ENCODE measurements at regions not wholly inside any gene's neighbourhood (a gene's known extent, or its start where the extent isn't known, plus 50 kb on each side); places are given as distances from the start of the nearest gene placed in this dataset.

DNA sequence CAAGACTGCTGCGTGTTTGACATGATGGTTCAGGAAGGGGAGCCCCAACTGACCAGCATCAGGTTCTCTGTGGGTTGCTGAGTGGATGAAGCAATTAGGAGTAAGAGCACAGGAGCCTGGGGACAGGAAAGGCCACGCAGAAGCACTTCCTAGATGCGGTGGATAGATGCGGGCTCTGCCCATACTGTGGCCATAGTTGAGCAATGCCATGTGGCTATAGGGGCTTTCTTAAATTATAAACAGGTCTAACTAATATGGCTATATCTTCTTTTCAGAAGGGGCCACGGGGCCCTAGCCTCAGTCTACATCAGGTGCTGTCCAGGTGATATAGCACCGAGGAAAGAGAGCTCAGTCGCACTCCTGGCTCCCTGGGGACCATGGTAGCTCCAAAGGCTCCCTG, 198.6 kb downstream of the GADD45G start:
- no peaks in the 10 kb centered on the region for H3K36me3 ChIP-seq (ENCODE audit: control insufficient read depth in 2 of 2, extremely low read depth in 1 of 2, insufficient read depth in 2 of 2, low read length in 2 of 2)
- H3K4me1 ChIP-seq (ENCODE audit: control insufficient read depth, extremely low read depth, insufficient read depth, low read length), result no peaks in the 10 kb centered on the region
- H3K4me2 ChIP-seq (ENCODE audit: control insufficient read depth, extremely low read depth, insufficient read depth, low read depth, low read length), result no peak overlapping the region
- no peaks in the 10 kb centered on the region for H3K9me1 ChIP-seq (ENCODE audit: control insufficient read depth, extremely low read depth, insufficient read depth, low read length)
- no peak overlapping the region for H3K4me3 ChIP-seq (ENCODE audit: control insufficient read depth in 2 of 3, extremely low read depth in 1 of 3, insufficient read depth in 2 of 3, low read depth in 1 of 3, low read length in 3 of 3)
- peaks cover 16% of the 10 kb centered on the region for H3K27me3 ChIP-seq (ENCODE audit: control insufficient read depth, extremely low read depth, insufficient read depth, low read length)
- TF ChIP-seq, protein P1, sequence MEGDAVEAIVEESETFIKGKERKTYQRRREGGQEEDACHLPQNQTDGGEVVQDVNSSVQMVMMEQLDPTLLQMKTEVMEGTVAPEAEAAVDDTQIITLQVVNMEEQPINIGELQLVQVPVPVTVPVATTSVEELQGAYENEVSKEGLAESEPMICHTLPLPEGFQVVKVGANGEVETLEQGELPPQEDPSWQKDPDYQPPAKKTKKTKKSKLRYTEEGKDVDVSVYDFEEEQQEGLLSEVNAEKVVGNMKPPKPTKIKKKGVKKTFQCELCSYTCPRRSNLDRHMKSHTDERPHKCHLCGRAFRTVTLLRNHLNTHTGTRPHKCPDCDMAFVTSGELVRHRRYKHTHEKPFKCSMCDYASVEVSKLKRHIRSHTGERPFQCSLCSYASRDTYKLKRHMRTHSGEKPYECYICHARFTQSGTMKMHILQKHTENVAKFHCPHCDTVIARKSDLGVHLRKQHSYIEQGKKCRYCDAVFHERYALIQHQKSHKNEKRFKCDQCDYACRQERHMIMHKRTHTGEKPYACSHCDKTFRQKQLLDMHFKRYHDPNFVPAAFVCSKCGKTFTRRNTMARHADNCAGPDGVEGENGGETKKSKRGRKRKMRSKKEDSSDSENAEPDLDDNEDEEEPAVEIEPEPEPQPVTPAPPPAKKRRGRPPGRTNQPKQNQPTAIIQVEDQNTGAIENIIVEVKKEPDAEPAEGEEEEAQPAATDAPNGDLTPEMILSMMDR (optimal IDR thresholded peaks at IDR 0.05 in 1 of 3, IDR thresholded peaks at IDR 0.05 in 1 of 3, conservative IDR thresholded peaks at IDR 0.05 in 1 of 3; ENCODE audit: extremely low read depth in 1 of 3, insufficient read depth in 2 of 3, low read length in 3 of 3), result no peak
- no peak for TF ChIP-seq EZH2 (IDR thresholded peaks at IDR 0.05; ENCODE audit: low read length)
- dilution Hi-C loops (cut with MboI; ENCODE audit: extremely low pct_ligation_motif_present, low sequenced_read_pairs), result no loop called here
- no peaks in the 10 kb centered on the region for H3K79me2 ChIP-seq (ENCODE audit: control insufficient read depth, insufficient read depth, low read length)
- no peaks in the 10 kb centered on the region for H4K20me1 ChIP-seq (ENCODE audit: control insufficient read depth, extremely low read depth, insufficient read depth, low read length)
- no peaks in the 10 kb centered on the region for H3K9me3 ChIP-seq (ENCODE audit: control insufficient read depth, low read depth, low read length)
- FAIRE-seq (no peak), DNase-seq (ENCODE audit: low read depth, low spot score) (no peak)
- H3K9ac ChIP-seq (ENCODE audit: control insufficient read depth, extremely low read depth, insufficient read depth, low read length), result no peak overlapping the region
- H3K27ac ChIP-seq (ENCODE audit: control insufficient read depth, insufficient read depth, low read length), result no peak overlapping the region
- no peak overlapping the region for H2AFZ ChIP-seq (ENCODE audit: control insufficient read depth, low read length)

GRCh38 chr9:89804766-89805531, 200.1 kb downstream of the GADD45G start:
- Histone ChIP-seq H3K27ac (ENCODE audit: control insufficient read depth, insufficient read depth, low read length) (no peak overlapping the region), H3K9ac (ENCODE audit: control insufficient read depth, extremely low read depth, insufficient read depth, low read length) (no peak overlapping the region), H3K4me1 (ENCODE audit: control insufficient read depth, extremely low read depth, insufficient read depth, low read length) (peaks cover under 1% of the 10 kb centered on the region), H3K27me3 (ENCODE audit: control insufficient read depth, extremely low read depth, insufficient read depth, low read length) (peaks cover 16% of the 10 kb centered on the region), H3K4me2 (ENCODE audit: control insufficient read depth, extremely low read depth, insufficient read depth, low read depth, low read length) (no peak overlapping the region), H3K9me3 (ENCODE audit: control insufficient read depth, low read depth, low read length) (no peaks in the 10 kb centered on the region), H2AFZ (ENCODE audit: control insufficient read depth, low read length) (no peak overlapping the region), H3K79me2 (ENCODE audit: control insufficient read depth, insufficient read depth, low read length) (no peaks in the 10 kb centered on the region), H4K20me1 (ENCODE audit: control insufficient read depth, extremely low read depth, insufficient read depth, low read length) (no peaks in the 10 kb centered on the region), H3K9me1 (ENCODE audit: control insufficient read depth, extremely low read depth, insufficient read depth, low read length) (no peaks in the 10 kb centered on the region), H3K36me3 (ENCODE audit: control insufficient read depth in 2 of 2, extremely low read depth in 1 of 2, insufficient read depth in 2 of 2, low read length in 2 of 2) (no peaks in the 10 kb centered on the region), H3K4me3 (ENCODE audit: control insufficient read depth in 2 of 3, extremely low read depth in 1 of 3, insufficient read depth in 2 of 3, low read depth in 1 of 3, low read length in 3 of 3) (no peak overlapping the region)
- no peak for TF ChIP-seq EZH2 (IDR thresholded peaks at IDR 0.05; ENCODE audit: low read length)
- TF ChIP-seq, protein P1 (optimal IDR thresholded peaks at IDR 0.05 in 1 of 3, IDR thresholded peaks at IDR 0.05 in 1 of 3, conservative IDR thresholded peaks at IDR 0.05 in 1 of 3; ENCODE audit: extremely low read depth in 1 of 3, insufficient read depth in 2 of 3, low read length in 3 of 3), result no peak
- dilution Hi-C loops (cut with MboI; ENCODE audit: extremely low pct_ligation_motif_present, low sequenced_read_pairs), result no loop called here
- FAIRE-seq (no peak), DNase-seq (ENCODE audit: low read depth, low spot score) (no peak)

Data from keratinocyte (primary cell).